Fibroblast of lung (primary cell): ENCODE measurements at regions not wholly inside any gene's neighbourhood (a gene's known extent, or its start where the extent isn't known, plus 50 kb on each side); places are given as distances from the start of the nearest gene placed in this dataset.

Experiments used
- DNase-seq, 2 donors: peaks; one replicate each; pipeline versions ENCODE4 v3.0.0 to v3.0.0-alpha.2; 2010; ENCODE audit warnings: low read depth in 2 of 2
- H2AFZ ChIP-seq: 2 replicates; pipeline ENCODE4 v1.5.1; 2012; ENCODE audit warnings: low read length, control low read depth, inconsistent platforms
- H3K27ac ChIP-seq: 2 replicates; pipeline ENCODE4 v1.5.1; 2011; ENCODE audit warnings: low read length, control low read depth; ENCODE audit not compliant: insufficient read depth
- H3K27me3 ChIP-seq: 2 replicates; pipeline ENCODE4 v1.5.1; 2011; ENCODE audit warnings: mild to moderate bottlenecking, low read length; ENCODE audit not compliant: control insufficient read depth, insufficient read depth
- H3K36me3 ChIP-seq: 2 replicates; pipeline ENCODE4 v1.5.1; 2011; ENCODE audit warnings: low read length; ENCODE audit not compliant: control insufficient read depth, insufficient read depth
- H3K4me1 ChIP-seq: 2 replicates; pipeline ENCODE4 v1.5.1; 2011; ENCODE audit warnings: low read length; ENCODE audit not compliant: control insufficient read depth, insufficient read depth; ENCODE audit errors: extremely low read depth
- H3K4me2 ChIP-seq: 2 replicates; pipeline ENCODE4 v1.5.1; 2011; ENCODE audit warnings: low read length, control low read depth; ENCODE audit not compliant: insufficient read depth; ENCODE audit errors: extremely low read depth
- H3K4me3 ChIP-seq, 4 experiments: fragments of 200-600 bp in 1 of 4; sonication (generic) in 1 of 4; replicated peaks in 1 of 4; 2 replicates each; pipeline ENCODE4 v1.5.1; 2011 to 2016; ENCODE audit warnings: low read length in 4 of 4, low read depth in 3 of 4, mild to moderate bottlenecking in 3 of 4, control low read depth in 2 of 4, inconsistent platforms in 1 of 4, mixed read lengths in 1 of 4; ENCODE audit not compliant: insufficient read depth in 1 of 4; ENCODE audit errors: control extremely low read depth in 1 of 4
- H3K79me2 ChIP-seq: 2 replicates; pipeline ENCODE4 v1.5.1; 2012; ENCODE audit warnings: mild to moderate bottlenecking, low read length, inconsistent platforms; ENCODE audit not compliant: control insufficient read depth, insufficient read depth
- H3K9ac ChIP-seq: 2 replicates; pipeline ENCODE4 v1.5.1; 2011; ENCODE audit warnings: mild to moderate bottlenecking, low read length, control low read depth; ENCODE audit not compliant: insufficient read depth
- H3K9me3 ChIP-seq: 2 replicates; pipeline ENCODE4 v1.5.1; 2012; ENCODE audit warnings: low read depth, low read length; ENCODE audit not compliant: control insufficient read depth, insufficient read depth
- H4K20me1 ChIP-seq: 2 replicates; pipeline ENCODE4 v1.5.1; 2011; ENCODE audit warnings: low read length; ENCODE audit not compliant: control insufficient read depth, insufficient read depth; ENCODE audit errors: extremely low read depth
- CTCF ChIP-seq, 2 donors: IDR thresholded peaks in 1 of 2; conservative IDR thresholded peaks in 1 of 2; 1 replicate in 1 of 2; 2 replicates in 1 of 2; pipeline ENCODE4 v1.5.1; 2011 to 2012; ENCODE audit warnings: low read length in 2 of 2, control low read depth in 1 of 2, inconsistent platforms in 1 of 2, low read depth in 1 of 2, mild to moderate bottlenecking in 1 of 2
- EZH2 ChIP-seq: IDR thresholded peaks from 2 replicates; pipeline ENCODE4 v1.5.1; 2012; ENCODE audit warnings: low read length, control low read depth, mild to moderate bottlenecking; ENCODE audit errors: missing control alignments

- no peaks in the 10 kb centered on the region for H3K4me1 ChIP-seq
- no peak overlapping the region for H3K9ac ChIP-seq
- H3K27ac ChIP-seq = no peak overlapping the region
- H3K79me2 ChIP-seq = no peaks in the 10 kb centered on the region
- H3K4me2 ChIP-seq = no peak overlapping the region
- H3K27me3 ChIP-seq = no peaks in the 10 kb centered on the region
- TF ChIP-seq CTCF (conservative IDR thresholded peaks at IDR 0.05 in 1 of 2, IDR thresholded peaks at IDR 0.05 in 1 of 2; ENCODE audit: low read depth in 1 of 2, low read length in 2 of 2) (no peak), EZH2 (no peak)
- no peaks in the 10 kb centered on the region for H3K36me3 ChIP-seq
- H3K4me3 ChIP-seq = no peak overlapping the region
- H4K20me1 ChIP-seq = no peaks in the 10 kb centered on the region
- no peaks in the 10 kb centered on the region for H3K9me3 ChIP-seq
- DNase-seq = no peak
- H2AFZ ChIP-seq = no peak overlapping the region
These were observed 999.9 kb upstream of the CELF4 start for GRCh38 chr18:38565513-38565912.

GRCh38 chr18:38563396-38563980 lies 997.9 kb upstream of the CELF4 start:
- Histone ChIP-seq H3K4me1 (no peaks in the 10 kb centered on the region), H3K27ac (no peak overlapping the region), H3K9ac (no peak overlapping the region), H3K4me3 (no peak overlapping the region), H3K27me3 (no peaks in the 10 kb centered on the region), H3K4me2 (no peak overlapping the region), H3K36me3 (no peaks in the 10 kb centered on the region), H2AFZ (no peak overlapping the region), H4K20me1 (no peaks in the 10 kb centered on the region), H3K79me2 (no peaks in the 10 kb centered on the region), H3K9me3 (no peaks in the 10 kb centered on the region)
- peak in 1 of 2 donors; percentile 0 for DNase-seq
- TF ChIP-seq EZH2 (no peak), CTCF (conservative IDR thresholded peaks at IDR 0.05 in 1 of 2, IDR thresholded peaks at IDR 0.05 in 1 of 2; ENCODE audit: low read depth in 1 of 2, low read length in 2 of 2) (no peak)

- H3K9ac ChIP-seq = no peak overlapping the region
- H4K20me1 ChIP-seq = no peaks in the 10 kb centered on the region
- no peak overlapping the region for H3K4me3 ChIP-seq
- H3K4me2 ChIP-seq = no peak overlapping the region
- no peaks in the 10 kb centered on the region for H3K79me2 ChIP-seq
- no peaks in the 10 kb centered on the region for H3K9me3 ChIP-seq
- no peaks in the 10 kb centered on the region for H3K36me3 ChIP-seq
- no peaks in the 10 kb centered on the region for H3K27me3 ChIP-seq
- no peak overlapping the region for H3K27ac ChIP-seq
- no peaks in the 10 kb centered on the region for H3K4me1 ChIP-seq
- H2AFZ ChIP-seq = no peak overlapping the region
- TF ChIP-seq CTCF (conservative IDR thresholded peaks at IDR 0.05 in 1 of 2, IDR thresholded peaks at IDR 0.05 in 1 of 2; ENCODE audit: low read depth in 1 of 2, low read length in 2 of 2) (no peak), EZH2 (no peak)
- no peak for DNase-seq
These were observed 991.4 kb upstream of the CELF4 start for GRCh38 chr18:38557006-38557405.
